Panc1 (cell line): ENCODE measurements at regions not wholly inside any gene's neighbourhood (a gene's known extent, or its start where the extent isn't known, plus 50 kb on each side); places are given as distances from the start of the nearest gene placed in this dataset.
"Not testable (repeated sequence)": the region's sequence is repeated elsewhere in the genome, so short reads cannot be mapped to it uniquely, and the experiment has no call there.

Experiments used
- ATAC-seq: fragments of 200-7000 bp; cut with Tn5 transposase; 2 replicates; pipeline ENCODE4 v1.9.1; 2020; ENCODE audit warnings: mild to moderate bottlenecking, moderate library complexity
- BruUV-seq: library from RNA; stranded (reverse); fragments of 400-500 nt; replicated peaks from 2 replicates; lab custom pipeline; 2021; lab: Mats Ljungman, UMichigan
- CTCF ChIA-PET: fragments of 300-600 bp; sonication (Branson Sonifier 250); formaldehyde crosslinking; loops from one replicate; lab custom pipeline; 2022; ENCODE audit warnings: antibody characterized with exemption; lab: Charles Lee
- POLR2A ChIA-PET: fragments of 300-600 bp; sonication (Branson Sonifier 250); formaldehyde crosslinking; loops from one replicate; lab custom pipeline; 2022; ENCODE audit warnings: antibody characterized with exemption; lab: Charles Lee
- DNase-seq: peaks from one replicate; pipeline ENCODE4 v3.0.0-alpha.2; 2010; ENCODE audit warnings: low read depth, low spot score
- H3K27ac ChIP-seq: 2 replicates; pipeline ENCODE4 v1.5.1; 2011; ENCODE audit warnings: mild to moderate bottlenecking, low read length, inconsistent platforms
- H3K27me3 ChIP-seq: fragments of 200-500 bp; sonication (Bioruptor generic); 2 replicates; pipeline ENCODE4 v1.6.0; 2014; ENCODE audit warnings: low read length, inconsistent platforms; ENCODE audit not compliant: control insufficient read depth, insufficient read depth
- H3K36me3 ChIP-seq: fragments of 200-500 bp; sonication (Bioruptor generic); 2 replicates; pipeline ENCODE4 v1.5.1; 2014; ENCODE audit warnings: inconsistent platforms, mild to moderate bottlenecking, low read length, moderate library complexity; ENCODE audit not compliant: control insufficient read depth, insufficient read depth
- H3K4me1 ChIP-seq: 2 replicates; pipeline ENCODE4 v1.5.1; 2011; ENCODE audit warnings: inconsistent platforms, mild to moderate bottlenecking, low read length, moderate library complexity; ENCODE audit not compliant: control insufficient read depth, insufficient read depth
- H3K4me3 ChIP-seq, 2 experiments: 2 replicates each; pipeline ENCODE4 v1.5.1; 2011 to 2012; ENCODE audit warnings: low read depth in 2 of 2, low read length in 2 of 2, mild to moderate bottlenecking in 2 of 2, inconsistent platforms in 1 of 2, moderate library complexity in 1 of 2
- H3K9me3 ChIP-seq: fragments of 200-500 bp; sonication (Bioruptor generic); 2 replicates; pipeline ENCODE4 v1.5.1; 2014; ENCODE audit warnings: low read depth, mild to moderate bottlenecking, inconsistent platforms, low read length, moderate library complexity; ENCODE audit not compliant: control insufficient read depth, insufficient read depth
- POLR2AphosphoS5 ChIP-seq: IDR thresholded peaks from 2 replicates; pipeline ENCODE4 v1.6.1; 2012; ENCODE audit warnings: mild to moderate bottlenecking, low read depth, low read length, moderate library complexity
- SIN3A ChIP-seq: IDR thresholded peaks from 2 replicates; pipeline ENCODE4 v1.6.1; 2012; ENCODE audit warnings: low read depth, mild to moderate bottlenecking, low read length, moderate library complexity, borderline replicate concordance; ENCODE audit not compliant: insufficient read depth
- TCF7L2 ChIP-seq: IDR thresholded peaks from 2 replicates; pipeline ENCODE4 v1.6.1; 2011; ENCODE audit warnings: mild to moderate bottlenecking, low read depth, low read length, inconsistent platforms
- in situ Hi-C: cut with HindIII; loops from 2 replicates; pipeline ENCODE4 v1.10.0; 2016; ENCODE audit warnings: low sequenced_read_pairs, low pct_unique_long_range_greater_than_20kb
- intact Hi-C: fragments of 100-400 bp; cut with micrococcal nuclease; formaldehyde crosslinking; loops from one replicate; pipeline ENCODE4 v1.10.0; 2022; ENCODE audit not compliant: unreplicated experiment
- TF ChIP-seq, protein P1 (sequence below), 2 experiments: IDR thresholded peaks; 2 replicates each; pipeline ENCODE4 v1.6.1; 2011 to 2012; ENCODE audit warnings: low read depth in 2 of 2, control low read depth in 1 of 2, low read length in 1 of 2, mild to moderate bottlenecking in 1 of 2, moderate library complexity in 1 of 2; ENCODE audit not compliant: insufficient read depth in 1 of 2
- TF ChIP-seq, protein P2 (sequence below): fragments of 450-650 bp; IDR thresholded peaks from 2 replicates; pipeline ENCODE4 v1.5.1; 2017; ENCODE audit warnings: mild to moderate bottlenecking

DNA sequence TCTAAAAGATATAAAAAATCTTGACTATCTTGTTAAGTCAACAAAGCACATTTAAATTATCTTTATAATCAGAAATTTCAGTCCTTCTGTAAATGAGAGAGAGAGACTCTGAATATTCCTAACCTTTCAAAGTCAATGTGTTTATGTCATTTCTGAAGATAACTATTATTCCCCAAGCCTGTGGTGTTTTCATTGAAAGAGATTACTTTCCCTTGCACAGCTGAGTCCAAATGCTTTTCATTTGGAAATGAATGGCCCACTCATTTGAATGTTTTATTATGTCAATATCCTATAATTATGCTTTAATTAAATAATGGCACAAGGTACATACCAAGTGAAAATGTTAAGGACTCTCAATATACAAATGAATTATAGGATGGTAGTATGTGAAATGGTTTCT, 680.0 kb upstream of the DPPA4 start:
- BruUV-seq: no TSS peak
- TF ChIP-seq SIN3A (no peak), TCF7L2 (no peak)
- DNase-seq: no peak
- no peaks in the 10 kb centered on the region for H3K36me3 ChIP-seq
- ChIA-PET POLR2A (no interaction called here), CTCF (no interaction called here)
- no peaks in the 10 kb centered on the region for H3K4me1 ChIP-seq
- ATAC-seq: no peak
- no peaks in the 10 kb centered on the region for H3K27me3 ChIP-seq
- H3K9me3 ChIP-seq: no peaks in the 10 kb centered on the region
- in situ Hi-C loops (no loop called here), intact Hi-C loops (no loop called here)
- H3K27ac ChIP-seq: no peak overlapping the region
- H3K4me3 ChIP-seq: no peak overlapping the region

DNA sequence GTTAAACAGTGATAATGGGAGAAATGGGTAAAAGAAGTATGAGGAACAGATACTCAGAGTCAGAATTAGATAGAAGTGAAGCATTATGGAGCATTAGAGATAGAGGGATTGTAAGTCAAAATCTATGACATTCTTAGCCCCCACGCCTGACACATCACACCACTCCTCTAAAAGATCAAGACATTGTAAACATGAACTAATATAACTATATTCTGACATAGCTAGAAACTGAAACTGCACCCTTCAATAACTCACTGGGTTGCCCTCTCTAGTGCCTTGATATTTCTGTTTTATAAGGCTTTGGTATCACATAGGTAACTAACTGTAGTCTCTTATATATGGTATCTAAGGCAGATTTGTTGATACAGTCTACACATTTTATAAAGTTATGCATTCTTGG, 684.3 kb upstream of the DPPA4 start:
- intact Hi-C loops (no loop called here), in situ Hi-C loops (no loop called here)
- TF ChIP-seq, protein P1, sequence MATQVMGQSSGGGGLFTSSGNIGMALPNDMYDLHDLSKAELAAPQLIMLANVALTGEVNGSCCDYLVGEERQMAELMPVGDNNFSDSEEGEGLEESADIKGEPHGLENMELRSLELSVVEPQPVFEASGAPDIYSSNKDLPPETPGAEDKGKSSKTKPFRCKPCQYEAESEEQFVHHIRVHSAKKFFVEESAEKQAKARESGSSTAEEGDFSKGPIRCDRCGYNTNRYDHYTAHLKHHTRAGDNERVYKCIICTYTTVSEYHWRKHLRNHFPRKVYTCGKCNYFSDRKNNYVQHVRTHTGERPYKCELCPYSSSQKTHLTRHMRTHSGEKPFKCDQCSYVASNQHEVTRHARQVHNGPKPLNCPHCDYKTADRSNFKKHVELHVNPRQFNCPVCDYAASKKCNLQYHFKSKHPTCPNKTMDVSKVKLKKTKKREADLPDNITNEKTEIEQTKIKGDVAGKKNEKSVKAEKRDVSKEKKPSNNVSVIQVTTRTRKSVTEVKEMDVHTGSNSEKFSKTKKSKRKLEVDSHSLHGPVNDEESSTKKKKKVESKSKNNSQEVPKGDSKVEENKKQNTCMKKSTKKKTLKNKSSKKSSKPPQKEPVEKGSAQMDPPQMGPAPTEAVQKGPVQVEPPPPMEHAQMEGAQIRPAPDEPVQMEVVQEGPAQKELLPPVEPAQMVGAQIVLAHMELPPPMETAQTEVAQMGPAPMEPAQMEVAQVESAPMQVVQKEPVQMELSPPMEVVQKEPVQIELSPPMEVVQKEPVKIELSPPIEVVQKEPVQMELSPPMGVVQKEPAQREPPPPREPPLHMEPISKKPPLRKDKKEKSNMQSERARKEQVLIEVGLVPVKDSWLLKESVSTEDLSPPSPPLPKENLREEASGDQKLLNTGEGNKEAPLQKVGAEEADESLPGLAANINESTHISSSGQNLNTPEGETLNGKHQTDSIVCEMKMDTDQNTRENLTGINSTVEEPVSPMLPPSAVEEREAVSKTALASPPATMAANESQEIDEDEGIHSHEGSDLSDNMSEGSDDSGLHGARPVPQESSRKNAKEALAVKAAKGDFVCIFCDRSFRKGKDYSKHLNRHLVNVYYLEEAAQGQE (IDR thresholded peaks at IDR 0.05; ENCODE audit: insufficient read depth in 1 of 2, low read depth in 2 of 2, low read length in 1 of 2): no peak
- TF ChIP-seq, protein P2, sequence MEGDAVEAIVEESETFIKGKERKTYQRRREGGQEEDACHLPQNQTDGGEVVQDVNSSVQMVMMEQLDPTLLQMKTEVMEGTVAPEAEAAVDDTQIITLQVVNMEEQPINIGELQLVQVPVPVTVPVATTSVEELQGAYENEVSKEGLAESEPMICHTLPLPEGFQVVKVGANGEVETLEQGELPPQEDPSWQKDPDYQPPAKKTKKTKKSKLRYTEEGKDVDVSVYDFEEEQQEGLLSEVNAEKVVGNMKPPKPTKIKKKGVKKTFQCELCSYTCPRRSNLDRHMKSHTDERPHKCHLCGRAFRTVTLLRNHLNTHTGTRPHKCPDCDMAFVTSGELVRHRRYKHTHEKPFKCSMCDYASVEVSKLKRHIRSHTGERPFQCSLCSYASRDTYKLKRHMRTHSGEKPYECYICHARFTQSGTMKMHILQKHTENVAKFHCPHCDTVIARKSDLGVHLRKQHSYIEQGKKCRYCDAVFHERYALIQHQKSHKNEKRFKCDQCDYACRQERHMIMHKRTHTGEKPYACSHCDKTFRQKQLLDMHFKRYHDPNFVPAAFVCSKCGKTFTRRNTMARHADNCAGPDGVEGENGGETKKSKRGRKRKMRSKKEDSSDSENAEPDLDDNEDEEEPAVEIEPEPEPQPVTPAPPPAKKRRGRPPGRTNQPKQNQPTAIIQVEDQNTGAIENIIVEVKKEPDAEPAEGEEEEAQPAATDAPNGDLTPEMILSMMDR: no peak
- TF ChIP-seq TCF7L2 (no peak), POLR2AphosphoS5 (no peak), SIN3A (no peak)
- Histone ChIP-seq H3K9me3 (no peaks in the 10 kb centered on the region), H3K27ac (no peak overlapping the region), H3K27me3 (no peaks in the 10 kb centered on the region), H3K36me3 (no peaks in the 10 kb centered on the region), H3K4me3 (no peak overlapping the region), H3K4me1 (no peaks in the 10 kb centered on the region)
- no TSS peak for BruUV-seq
- DNase-seq: no peak
- POLR2A ChIA-PET: no interaction called here
- no peak for ATAC-seq
- CTCF ChIA-PET: no interaction called here

DNA sequence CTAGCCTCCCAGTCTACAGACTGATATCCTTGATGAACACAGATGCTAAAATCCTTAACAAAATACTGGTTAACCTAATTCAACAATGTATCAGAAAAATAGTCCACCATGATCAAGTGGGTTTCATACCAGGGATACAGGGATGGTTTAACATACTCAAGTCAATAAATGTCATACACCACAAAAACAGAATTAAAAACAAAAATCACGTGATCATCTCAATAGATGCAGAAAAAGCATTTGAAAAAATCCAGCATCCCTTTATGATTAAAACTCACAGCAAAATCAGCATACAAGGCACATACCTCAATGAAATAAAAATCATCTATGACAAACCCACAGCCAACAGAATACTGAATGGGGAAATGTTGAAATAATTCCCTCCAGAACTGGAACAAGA, 685.7 kb upstream of the DPPA4 start:
- POLR2A ChIA-PET, intact Hi-C loops, DNase-seq, H3K27me3 ChIP-seq, H3K9me3 ChIP-seq, in situ Hi-C loops, H3K4me3 ChIP-seq, ATAC-seq, H3K4me1 ChIP-seq, BruUV-seq, CTCF ChIA-PET, H3K27ac ChIP-seq, H3K36me3 ChIP-seq: not testable (repeated sequence)
